Hepatocyte (in vitro differentiated cells): ENCODE measurements at regions not wholly inside any gene's neighbourhood (a gene's known extent, or its start where the extent isn't known, plus 50 kb on each side); places are given as distances from the start of the nearest gene placed in this dataset.

Source experiments
- EZH2 ChIP-seq: fragments of 200-600 bp; sonication (generic); IDR thresholded peaks from 2 replicates; pipeline ENCODE4 v1.6.1; 2016; ENCODE audit warnings: antibody characterized with exemption, mild to moderate bottlenecking, borderline replicate concordance
- EZH2phosphoT487 ChIP-seq: fragments of 200-600 bp; sonication (generic); IDR thresholded peaks from one replicate; pipeline ENCODE4 v1.6.1; 2018; ENCODE audit warnings: antibody characterized with exemption, mild to moderate bottlenecking, low read depth, moderate library complexity; ENCODE audit not compliant: unreplicated experiment, severe bottlenecking
- TF ChIP-seq, protein P1 (sequence below): fragments of 200-600 bp; sonication (generic); IDR thresholded peaks from 2 replicates; pipeline ENCODE4 v1.5.1; 2016; ENCODE audit warnings: antibody characterized with exemption, mild to moderate bottlenecking; ENCODE audit not compliant: poor library complexity

DNA sequence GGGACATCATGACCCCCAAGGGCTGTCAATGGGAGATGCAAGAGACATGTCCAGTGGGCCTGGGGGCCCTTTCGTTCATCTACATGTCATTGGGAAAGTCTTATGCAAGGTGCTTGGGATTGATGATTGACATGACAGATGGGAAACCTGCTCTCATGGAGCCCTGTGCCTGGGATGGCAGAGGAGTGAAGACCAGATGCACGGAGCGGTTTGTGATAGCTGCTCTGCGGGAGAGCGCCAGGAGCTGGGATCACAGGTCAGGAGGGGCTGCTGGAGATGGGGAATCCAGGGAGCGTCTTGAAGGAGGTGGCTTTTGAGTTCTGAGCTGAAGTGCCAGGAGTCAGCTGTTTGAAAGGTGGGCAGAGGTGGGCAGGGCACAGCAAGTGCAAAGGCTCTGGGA is 104.3 kb downstream of the FGF18 start:
- TF ChIP-seq, protein P1, sequence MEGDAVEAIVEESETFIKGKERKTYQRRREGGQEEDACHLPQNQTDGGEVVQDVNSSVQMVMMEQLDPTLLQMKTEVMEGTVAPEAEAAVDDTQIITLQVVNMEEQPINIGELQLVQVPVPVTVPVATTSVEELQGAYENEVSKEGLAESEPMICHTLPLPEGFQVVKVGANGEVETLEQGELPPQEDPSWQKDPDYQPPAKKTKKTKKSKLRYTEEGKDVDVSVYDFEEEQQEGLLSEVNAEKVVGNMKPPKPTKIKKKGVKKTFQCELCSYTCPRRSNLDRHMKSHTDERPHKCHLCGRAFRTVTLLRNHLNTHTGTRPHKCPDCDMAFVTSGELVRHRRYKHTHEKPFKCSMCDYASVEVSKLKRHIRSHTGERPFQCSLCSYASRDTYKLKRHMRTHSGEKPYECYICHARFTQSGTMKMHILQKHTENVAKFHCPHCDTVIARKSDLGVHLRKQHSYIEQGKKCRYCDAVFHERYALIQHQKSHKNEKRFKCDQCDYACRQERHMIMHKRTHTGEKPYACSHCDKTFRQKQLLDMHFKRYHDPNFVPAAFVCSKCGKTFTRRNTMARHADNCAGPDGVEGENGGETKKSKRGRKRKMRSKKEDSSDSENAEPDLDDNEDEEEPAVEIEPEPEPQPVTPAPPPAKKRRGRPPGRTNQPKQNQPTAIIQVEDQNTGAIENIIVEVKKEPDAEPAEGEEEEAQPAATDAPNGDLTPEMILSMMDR = no peak
- TF ChIP-seq EZH2 (no peak), EZH2phosphoT487 (no peak)
